ENCODE measurements at regions not wholly inside any gene's neighbourhood (a gene's known extent, or its start where the extent isn't known, plus 50 kb on each side); places are given as distances from the start of the nearest gene placed in this dataset.

GRCh38 chr5:2148312-2149194 is 265.8 kb upstream of the IRX4 start (continued):
- TF ChIP-seq FOSL1 (IDR thresholded peaks at IDR 0.05; ENCODE audit: insufficient read depth, low read depth, low read length) (no peak), KDM4A (IDR thresholded peaks at IDR 0.05; ENCODE audit: low read depth, low read length, severe bottlenecking) (no peak), TAF7 (optimal IDR thresholded peaks at IDR 0.05; ENCODE audit: borderline replicate concordance, low read depth, low read length) (no peak), SIN3A (conservative IDR thresholded peaks at IDR 0.05 in 1 of 2, IDR thresholded peaks at IDR 0.05 in 1 of 2; ENCODE audit: low read depth in 1 of 2, low read length in 2 of 2) (no peak), EGR1 (IDR thresholded peaks at IDR 0.05; ENCODE audit: borderline replicate concordance, low read depth, low read length) (no peak), HDAC6 (IDR thresholded peaks at IDR 0.05; ENCODE audit: low read depth, low read length) (no peak), KDM1A (IDR thresholded peaks at IDR 0.05; ENCODE audit: borderline replicate concordance, low read length) (no peak), EP300 (IDR thresholded peaks at IDR 0.05; ENCODE audit: borderline replicate concordance in 1 of 2, low read depth in 2 of 2, low read length in 2 of 2) (no peak), GABPA (IDR thresholded peaks at IDR 0.05; ENCODE audit: borderline replicate concordance, insufficient read depth, low read length) (no peak), USF2 (IDR thresholded peaks at IDR 0.05; ENCODE audit: low read length) (no peak), TBP (IDR thresholded peaks at IDR 0.05; ENCODE audit: low read depth, low read length) (no peak), CEBPB (IDR thresholded peaks at IDR 0.05; ENCODE audit: low read depth, low read length) (no peak)

Data from H1 (cell line).